ENCODE measurements at regions not wholly inside any gene's neighbourhood (a gene's known extent, or its start where the extent isn't known, plus 50 kb on each side); places are given as distances from the start of the nearest gene placed in this dataset.

GRCh38 chr5:125267636-125268248 lies 521.3 kb upstream of the ZNF608 start:
- no peak for DNase-seq

- peak; percentile 60 for DNase-seq
Measured at GRCh38 chr5:125269926-125270325, 523.5 kb upstream of the ZNF608 start.

GRCh38 chr5:125272357-125272756 lies 525.9 kb upstream of the ZNF608 start:
- no peak for DNase-seq

- DNase-seq: no peak
Measured at GRCh38 chr5:125274211-125274610, 527.8 kb upstream of the ZNF608 start.

GRCh38 chr5:125274938-125275724 lies 528.7 kb upstream of the ZNF608 start:
- peak; percentile 85 for DNase-seq

GRCh38 chr5:125275725-125276090 lies 529.3 kb upstream of the ZNF608 start:
- no peak for DNase-seq

- DNase-seq: no peak
Measured at GRCh38 chr5:125276096-125276495, 529.7 kb upstream of the ZNF608 start.

- DNase-seq: no peak
Measured at GRCh38 chr5:125277494-125278154, 531.2 kb upstream of the ZNF608 start.

- DNase-seq: no peak
Measured at GRCh38 chr5:125278711-125279110, 532.3 kb upstream of the ZNF608 start.

- DNase-seq: no peak
Measured at GRCh38 chr5:125281667-125282066, 535.2 kb upstream of the ZNF608 start.

GRCh38 chr5:125283372-125283771 lies 536.9 kb upstream of the ZNF608 start:
- no peak for DNase-seq

GRCh38 chr5:125286271-125286670 lies 539.8 kb upstream of the ZNF608 start:
- no peak for DNase-seq

- no peak for DNase-seq
Measured at GRCh38 chr5:125289606-125290005, 543.2 kb upstream of the ZNF608 start.

GRCh38 chr5:125290935-125291334 lies 544.5 kb upstream of the ZNF608 start:
- no peak for DNase-seq

- DNase-seq: no peak
Measured at GRCh38 chr5:125291447-125291846, 545.0 kb upstream of the ZNF608 start.

GRCh38 chr5:125293223-125293622 lies 546.8 kb upstream of the ZNF608 start:
- no peak for DNase-seq

GRCh38 chr5:125293726-125294125 lies 547.3 kb upstream of the ZNF608 start:
- no peak for DNase-seq

- DNase-seq: no peak
Measured at GRCh38 chr5:125294844-125295243, 548.4 kb upstream of the ZNF608 start.

GRCh38 chr5:125295405-125295872 lies 549.0 kb upstream of the ZNF608 start:
- no peak for DNase-seq

GRCh38 chr5:125298258-125298657 lies 551.8 kb upstream of the ZNF608 start:
- no peak for DNase-seq

GRCh38 chr5:125298746-125299379 lies 552.4 kb upstream of the ZNF608 start:
- DNase-seq: no peak

- no peak for DNase-seq
Measured at GRCh38 chr5:125301711-125302110, 555.3 kb upstream of the ZNF608 start.

GRCh38 chr5:125302577-125302976 lies 556.1 kb upstream of the ZNF608 start:
- DNase-seq: no peak

- no peak for DNase-seq
Measured at GRCh38 chr5:125306741-125307140, 560.3 kb upstream of the ZNF608 start.
